Vagina (tissue), 2 donors: ENCODE measurements at regions not wholly inside any gene's neighbourhood (a gene's known extent, or its start where the extent isn't known, plus 50 kb on each side); places are given as distances from the start of the nearest gene placed in this dataset.

ENCODE experiments used
- CTCF ChIP-seq, 3 experiments: fragments of 450-650 bp in 2 of 3; fragments of 200-600 bp in 1 of 3; sonication (generic) in 1 of 3; IDR thresholded peaks; one replicate each; pipeline ENCODE4 v1.5.1; 2017 to 2019; ENCODE audit warnings: antibody characterized with exemption in 3 of 3, mild to moderate bottlenecking in 2 of 3, moderate library complexity in 2 of 3
- POLR2A ChIP-seq, 2 donors: fragments of 450-650 bp; IDR thresholded peaks; one replicate each; pipeline ENCODE4 v1.6.1; 2017; ENCODE audit warnings: antibody characterized with exemption in 2 of 2, mild to moderate bottlenecking in 2 of 2, moderate library complexity in 2 of 2

GRCh38 chr2:60370814-60371213 is 182.6 kb downstream of the BCL11A start:
- TF ChIP-seq CTCF (IDR thresholded peaks at IDR 0.05) (no peak), POLR2A (IDR thresholded peaks at IDR 0.05) (no peak)
